ENCODE measurements at regions not wholly inside any gene's neighbourhood (a gene's known extent, or its start where the extent isn't known, plus 50 kb on each side); places are given as distances from the start of the nearest gene placed in this dataset.

GRCh38 chr5:126002222-126002897 lies 420.8 kb upstream of the GRAMD2B start:
- Histone ChIP-seq H2BK5ac (ENCODE audit: low read depth, low read length, poor library complexity) (no peak overlapping the region), H3K27ac (ENCODE audit: low read depth, low read length) (no peak overlapping the region), H3K4me3 (ENCODE audit: low read depth, low read length) (no peak overlapping the region), H3K9ac (ENCODE audit: low read length) (no peak overlapping the region), H3K23ac (ENCODE audit: low read length) (no peak overlapping the region), H3K27me3 (ENCODE audit: insufficient read depth, low read length) (no peaks in the 10 kb centered on the region), H3K9me3 (ENCODE audit: insufficient read depth, low read depth, low read length) (no peaks in the 10 kb centered on the region), H2AFZ (ENCODE audit: insufficient read depth, low read length, poor library complexity) (no peak overlapping the region), H3K79me2 (ENCODE audit: control insufficient read depth, insufficient read depth, low read length, poor library complexity) (no peaks in the 10 kb centered on the region), H3K4me2 (ENCODE audit: low read length) (no peak overlapping the region), H2BK120ac (ENCODE audit: insufficient read depth, low read length, poor library complexity) (no peak overlapping the region), H2BK12ac (ENCODE audit: low read length) (no peak overlapping the region), H2AK5ac (ENCODE audit: low read length) (no peak overlapping the region), H3K18ac (ENCODE audit: low read length) (no peak overlapping the region), H3K79me1 (ENCODE audit: low read length) (no peaks in the 10 kb centered on the region), H4K12ac (ENCODE audit: low read depth, low read length) (no peak overlapping the region), H4K8ac (ENCODE audit: low read depth, low read length) (no peak overlapping the region), H3K4me1 (ENCODE audit: control insufficient read depth in 1 of 2, insufficient read depth in 2 of 2, low read length in 2 of 2) (no peaks in the 10 kb centered on the region), H3K14ac (ENCODE audit: low read length) (no peak overlapping the region), H3K4ac (ENCODE audit: low read depth, low read length) (no peak overlapping the region), H4K91ac (ENCODE audit: low read depth, low read length) (no peak overlapping the region), H3K36me3 (ENCODE audit: control insufficient read depth in 1 of 2, insufficient read depth in 2 of 2, low read length in 2 of 2) (no peaks in the 10 kb centered on the region)
- DNase-seq = no peak
- no CpG with 5 or more reads among the region's 7 CpGs for WGBS (ENCODE audit: extremely low coverage, insufficient coverage, insufficient read length)

GRCh38 chr5:126003309-126003708 lies 419.9 kb upstream of the GRAMD2B start:
- Histone ChIP-seq H3K27me3 (ENCODE audit: insufficient read depth, low read length) (no peaks in the 10 kb centered on the region), H2AFZ (ENCODE audit: insufficient read depth, low read length, poor library complexity) (no peak overlapping the region), H3K4ac (ENCODE audit: low read depth, low read length) (no peak overlapping the region), H4K8ac (ENCODE audit: low read depth, low read length) (no peak overlapping the region), H3K9ac (ENCODE audit: low read length) (no peak overlapping the region), H4K12ac (ENCODE audit: low read depth, low read length) (no peak overlapping the region), H3K23ac (ENCODE audit: low read length) (no peak overlapping the region), H2AK5ac (ENCODE audit: low read length) (no peak overlapping the region), H2BK120ac (ENCODE audit: insufficient read depth, low read length, poor library complexity) (no peak overlapping the region), H3K4me3 (ENCODE audit: low read depth, low read length) (no peak overlapping the region), H3K4me1 (ENCODE audit: control insufficient read depth in 1 of 2, insufficient read depth in 2 of 2, low read length in 2 of 2) (no peaks in the 10 kb centered on the region), H3K79me1 (ENCODE audit: low read length) (no peaks in the 10 kb centered on the region), H3K36me3 (ENCODE audit: control insufficient read depth in 1 of 2, insufficient read depth in 2 of 2, low read length in 2 of 2) (no peaks in the 10 kb centered on the region), H3K14ac (ENCODE audit: low read length) (no peak overlapping the region), H3K4me2 (ENCODE audit: low read length) (no peak overlapping the region), H2BK12ac (ENCODE audit: low read length) (no peak overlapping the region), H2BK5ac (ENCODE audit: low read depth, low read length, poor library complexity) (no peak overlapping the region), H3K18ac (ENCODE audit: low read length) (no peak overlapping the region), H3K9me3 (ENCODE audit: insufficient read depth, low read depth, low read length) (no peaks in the 10 kb centered on the region), H4K91ac (ENCODE audit: low read depth, low read length) (no peak overlapping the region), H3K79me2 (ENCODE audit: control insufficient read depth, insufficient read depth, low read length, poor library complexity) (no peaks in the 10 kb centered on the region), H3K27ac (ENCODE audit: low read depth, low read length) (no peak overlapping the region)
- no CpG with 5 or more reads among the region's 3 CpGs for WGBS (ENCODE audit: extremely low coverage, insufficient coverage, insufficient read length)
- DNase-seq = no peak

GRCh38 chr5:126004636-126005035 lies 418.6 kb upstream of the GRAMD2B start:
- Histone ChIP-seq H3K9me3 (ENCODE audit: insufficient read depth, low read depth, low read length) (no peaks in the 10 kb centered on the region), H3K79me1 (ENCODE audit: low read length) (no peaks in the 10 kb centered on the region), H3K79me2 (ENCODE audit: control insufficient read depth, insufficient read depth, low read length, poor library complexity) (no peaks in the 10 kb centered on the region), H2BK12ac (ENCODE audit: low read length) (no peak overlapping the region), H3K4ac (ENCODE audit: low read depth, low read length) (no peak overlapping the region), H3K4me3 (ENCODE audit: low read depth, low read length) (no peak overlapping the region), H2BK120ac (ENCODE audit: insufficient read depth, low read length, poor library complexity) (no peak overlapping the region), H4K12ac (ENCODE audit: low read depth, low read length) (no peak overlapping the region), H3K9ac (ENCODE audit: low read length) (no peak overlapping the region), H2AK5ac (ENCODE audit: low read length) (no peak overlapping the region), H4K91ac (ENCODE audit: low read depth, low read length) (no peak overlapping the region), H3K4me1 (ENCODE audit: control insufficient read depth in 1 of 2, insufficient read depth in 2 of 2, low read length in 2 of 2) (no peaks in the 10 kb centered on the region), H3K27me3 (ENCODE audit: insufficient read depth, low read length) (no peaks in the 10 kb centered on the region), H2BK5ac (ENCODE audit: low read depth, low read length, poor library complexity) (no peak overlapping the region), H4K8ac (ENCODE audit: low read depth, low read length) (no peak overlapping the region), H3K18ac (ENCODE audit: low read length) (no peak overlapping the region), H2AFZ (ENCODE audit: insufficient read depth, low read length, poor library complexity) (no peak overlapping the region), H3K14ac (ENCODE audit: low read length) (no peak overlapping the region), H3K27ac (ENCODE audit: low read depth, low read length) (no peak overlapping the region), H3K23ac (ENCODE audit: low read length) (no peak overlapping the region), H3K36me3 (ENCODE audit: control insufficient read depth in 1 of 2, insufficient read depth in 2 of 2, low read length in 2 of 2) (no peaks in the 10 kb centered on the region), H3K4me2 (ENCODE audit: low read length) (no peak overlapping the region)
- no CpG with 5 or more reads among the region's 2 CpGs for WGBS (ENCODE audit: extremely low coverage, insufficient coverage, insufficient read length)
- DNase-seq = no peak

GRCh38 chr5:126007841-126008240 lies 415.4 kb upstream of the GRAMD2B start:
- no peaks in the 10 kb centered on the region for H3K79me2 ChIP-seq (ENCODE audit: control insufficient read depth, insufficient read depth, low read length, poor library complexity)
- H3K27me3 ChIP-seq (ENCODE audit: insufficient read depth, low read length) = no peaks in the 10 kb centered on the region
- H3K4me1 ChIP-seq (ENCODE audit: control insufficient read depth in 1 of 2, insufficient read depth in 2 of 2, low read length in 2 of 2) = no peaks in the 10 kb centered on the region
- no peak overlapping the region for H3K4me3 ChIP-seq (ENCODE audit: low read depth, low read length)
- no peak overlapping the region for H3K9ac ChIP-seq (ENCODE audit: low read length)
- no peak overlapping the region for H2AFZ ChIP-seq (ENCODE audit: insufficient read depth, low read length, poor library complexity)
- H3K18ac ChIP-seq (ENCODE audit: low read length) = no peak overlapping the region
- H4K8ac ChIP-seq (ENCODE audit: low read depth, low read length) = no peak overlapping the region
- H2BK12ac ChIP-seq (ENCODE audit: low read length) = no peak overlapping the region
- no peak overlapping the region for H2BK5ac ChIP-seq (ENCODE audit: low read depth, low read length, poor library complexity)
- no peaks in the 10 kb centered on the region for H3K9me3 ChIP-seq (ENCODE audit: insufficient read depth, low read depth, low read length)
- H3K14ac ChIP-seq (ENCODE audit: low read length) = no peak overlapping the region
- H4K12ac ChIP-seq (ENCODE audit: low read depth, low read length) = no peak overlapping the region
- H2BK120ac ChIP-seq (ENCODE audit: insufficient read depth, low read length, poor library complexity) = no peak overlapping the region
- H2AK5ac ChIP-seq (ENCODE audit: low read length) = no peak overlapping the region
- H3K4me2 ChIP-seq (ENCODE audit: low read length) = no peak overlapping the region
- no peaks in the 10 kb centered on the region for H3K79me1 ChIP-seq (ENCODE audit: low read length)
- no peak overlapping the region for H3K23ac ChIP-seq (ENCODE audit: low read length)
- no peak overlapping the region for H3K27ac ChIP-seq (ENCODE audit: low read depth, low read length)
- H3K4ac ChIP-seq (ENCODE audit: low read depth, low read length) = no peak overlapping the region
- H3K36me3 ChIP-seq (ENCODE audit: control insufficient read depth in 1 of 2, insufficient read depth in 2 of 2, low read length in 2 of 2) = no peaks in the 10 kb centered on the region
- DNase-seq = no peak
- H4K91ac ChIP-seq (ENCODE audit: low read depth, low read length) = no peak overlapping the region
- WGBS (ENCODE audit: extremely low coverage, insufficient coverage, insufficient read length) = no CpG with 5 or more reads among the region's 1 CpG
